ENCODE measurements at regions not wholly inside any gene's neighbourhood (a gene's known extent, or its start where the extent isn't known, plus 50 kb on each side); places are given as distances from the start of the nearest gene placed in this dataset.

DNA sequence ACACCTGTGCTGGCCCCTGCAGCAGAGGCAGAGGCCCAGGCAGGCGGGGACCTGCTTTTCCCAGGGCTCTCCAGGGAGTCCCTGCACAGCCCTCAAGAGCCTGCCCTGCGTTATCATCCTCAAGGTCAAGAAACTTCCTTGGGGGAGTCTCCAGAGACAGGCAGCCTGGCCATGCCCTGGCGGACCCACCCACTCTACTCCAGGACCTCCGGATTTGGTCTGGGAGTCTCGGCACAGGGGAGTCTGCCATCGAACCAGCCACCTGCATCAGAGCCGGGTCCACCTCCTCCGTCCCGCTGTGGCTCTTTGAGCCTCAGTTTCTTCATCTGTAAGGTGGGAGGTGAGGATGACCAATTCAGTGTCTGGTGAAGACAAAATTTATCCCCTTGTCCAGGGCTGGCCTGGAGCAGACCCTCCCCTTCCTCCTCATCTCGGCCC lies 75.3 kb upstream of the TNRC6C start:
- no peak for DNase-seq

GRCh38 chr17:77884019-77884418 lies 74.5 kb upstream of the TNRC6C start:
- DNase-seq, result no peak

DNA sequence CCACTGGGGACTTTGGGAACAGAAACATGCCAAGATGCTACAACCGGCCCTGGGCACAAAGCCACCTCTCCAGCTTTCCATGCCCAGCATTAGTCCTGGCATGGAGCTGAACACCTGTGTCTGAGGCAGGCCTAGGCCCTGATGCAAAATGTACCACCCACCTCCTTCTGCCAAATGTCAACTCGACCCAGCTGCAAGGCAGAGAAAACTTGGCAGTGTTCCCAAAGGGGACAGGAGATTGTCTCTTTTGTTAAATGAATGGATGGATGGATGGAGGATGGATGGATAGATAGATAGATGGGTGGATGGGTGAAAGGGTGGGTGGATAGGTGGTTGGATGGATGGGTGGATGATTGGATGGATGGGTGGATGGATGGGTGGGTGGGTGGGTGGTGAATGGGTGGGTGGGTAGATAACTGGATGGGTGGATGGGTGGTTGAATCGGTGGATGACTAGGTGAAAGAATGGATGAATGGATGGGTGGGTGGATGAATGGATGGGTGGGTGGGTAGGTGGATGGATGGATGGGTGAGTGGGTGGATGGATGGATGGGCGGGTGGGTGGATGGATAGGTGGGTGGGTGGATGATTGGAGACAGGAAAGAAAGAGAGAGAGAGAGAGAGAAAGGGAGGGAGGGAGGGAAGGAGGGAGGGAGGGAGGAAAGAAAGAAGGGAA lies 73.4 kb upstream of the TNRC6C start:
- DNase-seq, result no peak

DNA sequence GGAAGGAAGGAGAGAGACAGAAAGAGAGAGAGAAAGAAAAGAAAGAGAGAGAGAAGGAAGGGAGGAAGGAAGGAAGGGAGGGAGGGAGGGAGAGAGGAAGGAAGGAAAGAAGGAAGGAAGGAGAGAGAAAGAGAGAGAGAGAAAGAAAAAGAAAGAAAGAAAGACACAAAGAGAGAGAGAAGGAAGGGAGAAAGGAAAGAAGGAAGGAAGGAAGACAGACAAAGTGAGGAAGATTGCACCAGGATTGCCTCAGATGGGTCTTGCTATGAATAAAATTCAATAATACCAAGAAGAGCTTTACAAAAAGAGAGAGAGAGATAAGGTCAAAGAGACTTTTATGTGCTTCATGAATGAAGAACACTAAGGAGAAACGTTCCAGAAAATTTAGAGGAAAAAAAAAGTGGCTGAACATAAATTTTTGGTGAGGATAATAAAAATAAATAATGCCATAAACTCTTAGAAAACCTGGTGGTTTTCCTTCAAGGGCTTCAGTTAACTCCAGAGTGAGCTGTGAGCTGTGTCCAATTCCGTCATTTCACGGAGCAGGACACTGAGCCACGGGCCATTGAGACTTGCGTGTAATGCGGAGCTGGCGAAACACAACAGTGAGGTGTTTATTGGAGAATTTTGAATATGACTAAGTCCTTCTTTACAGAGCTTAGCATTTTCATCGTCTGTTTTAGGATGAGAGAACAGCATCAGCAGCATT lies 72.7 kb upstream of the TNRC6C start:
- no peak for DNase-seq

GRCh38 chr17:77886387-77886728 lies 72.1 kb upstream of the TNRC6C start:
- DNase-seq, result no peak

DNA sequence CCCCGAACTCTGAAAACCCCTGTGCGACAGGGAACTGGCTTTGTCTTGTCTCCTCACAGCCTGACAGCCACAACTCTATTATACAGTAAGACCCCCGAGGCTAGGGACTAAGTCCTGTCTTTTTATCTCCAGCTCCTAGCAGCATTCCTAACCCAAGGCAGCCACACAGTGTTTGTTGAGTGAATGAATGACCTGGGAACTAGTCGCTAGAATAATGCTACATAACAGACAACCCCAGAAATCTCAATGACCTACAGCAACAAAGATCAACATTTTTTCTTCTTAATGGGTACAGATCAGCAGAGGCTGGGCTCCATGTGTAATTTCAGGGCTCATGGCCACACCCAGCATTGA lies 71.4 kb upstream of the TNRC6C start:
- no peak for DNase-seq

DNA sequence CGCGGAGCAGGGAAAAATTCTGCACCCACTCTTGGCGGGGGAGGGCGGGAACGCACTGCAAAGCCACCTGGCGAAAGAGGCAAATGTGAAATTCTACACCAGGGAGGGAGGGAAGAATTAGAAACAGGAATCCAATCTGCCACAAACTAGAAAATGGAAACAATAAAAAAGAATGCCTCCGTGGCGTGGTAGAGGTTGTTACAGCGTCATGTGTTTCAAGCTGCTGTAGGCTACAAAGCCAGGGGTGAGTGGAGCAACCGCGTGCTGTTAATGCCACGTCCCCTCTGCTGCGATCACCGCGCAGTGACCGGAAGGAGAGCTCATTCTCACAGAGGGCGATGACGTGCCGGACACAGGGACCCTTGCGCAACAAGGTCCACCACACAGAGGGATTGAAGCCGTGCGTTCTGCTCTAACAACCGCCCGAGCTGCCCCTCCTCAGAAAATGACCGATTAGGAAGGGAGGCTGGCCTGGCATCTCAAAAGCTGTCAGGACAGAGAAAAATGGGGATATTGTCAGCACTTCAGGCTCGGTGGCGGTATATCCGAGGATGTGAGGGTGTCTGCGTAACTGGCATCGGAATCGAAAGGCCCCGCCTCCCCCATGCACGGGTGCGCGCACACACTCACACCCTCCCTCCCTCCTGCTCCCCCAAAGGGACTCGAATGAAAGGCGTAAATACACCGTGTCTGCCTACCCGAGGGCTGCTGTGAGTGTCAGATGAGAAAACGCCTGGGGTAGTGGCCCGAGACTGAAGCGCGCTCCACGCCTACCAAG lies 70.8 kb upstream of the TNRC6C start:
- peak; percentile 28 for DNase-seq

DNA sequence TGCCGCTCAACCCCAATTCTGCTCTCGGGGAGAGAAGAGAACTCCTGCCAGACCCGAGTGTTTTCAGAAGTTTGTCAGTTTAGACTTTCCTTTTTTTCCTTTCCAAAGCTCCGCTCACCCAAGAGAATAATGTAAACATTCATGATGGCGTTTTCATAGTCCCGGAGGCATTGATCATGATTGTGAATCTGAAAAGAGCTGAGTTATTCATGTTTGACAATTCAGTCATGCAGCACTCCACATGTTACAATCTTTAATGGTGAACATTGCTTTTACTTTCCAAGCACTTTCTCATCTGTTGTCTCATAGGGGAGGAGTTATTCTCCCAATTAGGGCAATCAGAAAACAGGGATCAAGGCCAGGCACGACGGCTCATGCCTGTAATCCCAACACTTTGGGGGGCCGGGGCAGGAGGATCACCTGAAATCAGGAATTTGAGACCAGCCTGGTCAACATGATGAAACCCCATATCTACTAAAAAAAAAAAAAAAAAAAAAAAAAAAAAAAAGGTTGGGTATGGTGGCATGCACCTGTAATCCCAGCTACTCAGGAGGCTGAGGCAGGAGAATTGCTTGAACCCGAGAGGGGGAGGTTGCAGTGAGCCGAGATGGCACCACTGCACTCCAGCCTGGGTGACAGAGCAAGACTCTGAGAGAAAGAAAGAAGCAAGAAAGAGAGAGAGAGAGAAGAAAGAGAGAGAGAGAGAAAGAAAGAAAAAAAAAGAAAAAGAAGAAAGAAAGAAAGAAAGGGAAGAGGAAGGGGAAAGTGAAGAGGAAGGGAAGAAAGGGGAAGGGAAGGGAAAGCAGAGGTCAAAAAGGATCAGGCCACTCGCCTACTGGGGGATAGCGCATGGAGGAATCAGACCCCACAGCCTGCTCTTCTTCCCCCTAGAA lies 70.0 kb upstream of the TNRC6C start:
- DNase-seq, result no peak

DNA sequence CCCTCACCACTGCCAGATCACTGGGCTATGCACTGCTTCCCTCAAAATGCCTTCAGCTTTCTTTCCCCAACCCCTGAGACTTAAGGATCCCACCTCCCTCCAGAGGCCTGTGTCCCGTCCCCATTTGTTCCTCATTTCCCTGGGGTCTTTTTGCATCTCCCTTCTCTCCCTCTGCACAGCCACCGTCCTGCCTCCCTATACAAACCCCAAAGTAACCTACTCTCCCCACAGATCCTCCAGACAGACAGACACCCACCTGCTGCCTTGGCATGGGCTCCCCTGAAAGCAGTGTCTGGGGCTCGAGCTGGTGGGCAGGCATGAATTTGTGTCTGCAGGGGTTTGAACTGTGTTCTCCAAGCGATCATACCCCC lies 69.4 kb upstream of the TNRC6C start:
- DNase-seq, result no peak

DNA sequence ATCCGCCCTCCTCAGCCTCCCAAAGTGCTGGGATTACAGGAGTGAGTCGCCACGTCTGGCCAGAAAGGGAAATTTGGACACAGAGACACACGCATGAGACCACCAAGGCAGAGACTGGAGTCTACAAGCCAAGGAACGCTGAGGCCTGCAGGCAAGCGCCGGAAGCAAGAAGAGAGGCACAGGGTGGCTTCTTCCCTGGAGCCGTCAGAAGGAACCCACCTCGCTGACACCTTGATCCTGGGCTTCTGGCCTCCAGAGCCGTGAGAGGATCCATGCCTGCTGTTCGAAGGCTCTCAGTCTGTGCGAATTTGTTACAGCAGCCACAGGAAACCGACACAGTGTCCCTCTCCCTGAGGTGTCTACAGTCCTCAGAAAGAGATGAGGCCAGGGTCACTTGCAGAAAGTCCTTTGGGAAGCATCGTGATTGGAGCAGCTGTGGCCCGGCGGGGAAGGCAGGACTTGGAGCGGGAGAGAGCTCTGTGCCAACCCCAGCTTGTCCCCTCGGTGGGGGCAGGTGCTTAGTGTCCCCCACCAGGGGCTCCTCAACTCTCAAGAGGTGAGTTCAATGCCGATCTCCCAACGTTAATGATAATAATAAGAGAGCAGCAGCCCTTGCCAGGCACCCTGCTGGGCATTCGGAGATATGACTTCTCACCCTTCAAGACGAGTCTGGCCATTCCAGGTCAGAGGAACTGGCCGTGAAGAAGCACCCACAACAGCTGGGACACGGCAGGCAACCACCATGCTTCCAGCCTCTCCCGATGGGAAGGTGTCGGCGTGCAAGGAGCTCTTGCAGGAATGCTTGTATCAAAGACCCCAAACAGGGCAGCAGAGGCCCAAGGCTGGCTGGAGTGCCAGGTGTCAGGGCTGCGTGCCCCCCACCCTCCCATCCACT lies 68.4 kb upstream of the TNRC6C start:
- DNase-seq, result no peak

DNA sequence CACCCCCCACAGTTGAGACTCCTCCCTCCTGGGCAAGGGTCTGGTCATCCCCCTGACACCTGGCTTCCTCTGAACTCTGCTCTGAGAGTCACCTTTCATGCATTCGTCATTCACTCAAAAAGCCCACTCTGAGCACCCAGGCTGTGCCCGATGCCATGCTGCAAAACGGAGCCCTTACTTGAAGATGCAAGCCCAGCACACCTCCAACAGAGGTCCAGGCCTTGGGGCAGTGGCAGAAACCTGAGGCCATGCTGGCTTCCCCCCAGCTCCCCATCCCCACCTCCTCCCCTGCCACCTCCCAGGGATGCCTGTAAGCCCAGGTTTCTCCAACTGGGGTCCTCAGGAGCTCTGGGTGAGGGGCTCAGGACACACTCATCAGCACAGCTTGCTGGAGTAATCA lies 67.7 kb upstream of the TNRC6C start:
- no peak for DNase-seq

GRCh38 chr17:77891602-77892001 lies 66.9 kb upstream of the TNRC6C start:
- no peak for DNase-seq

- DNase-seq, result no peak
These were observed 66.5 kb upstream of the TNRC6C start for GRCh38 chr17:77892031-77892430.

DNA sequence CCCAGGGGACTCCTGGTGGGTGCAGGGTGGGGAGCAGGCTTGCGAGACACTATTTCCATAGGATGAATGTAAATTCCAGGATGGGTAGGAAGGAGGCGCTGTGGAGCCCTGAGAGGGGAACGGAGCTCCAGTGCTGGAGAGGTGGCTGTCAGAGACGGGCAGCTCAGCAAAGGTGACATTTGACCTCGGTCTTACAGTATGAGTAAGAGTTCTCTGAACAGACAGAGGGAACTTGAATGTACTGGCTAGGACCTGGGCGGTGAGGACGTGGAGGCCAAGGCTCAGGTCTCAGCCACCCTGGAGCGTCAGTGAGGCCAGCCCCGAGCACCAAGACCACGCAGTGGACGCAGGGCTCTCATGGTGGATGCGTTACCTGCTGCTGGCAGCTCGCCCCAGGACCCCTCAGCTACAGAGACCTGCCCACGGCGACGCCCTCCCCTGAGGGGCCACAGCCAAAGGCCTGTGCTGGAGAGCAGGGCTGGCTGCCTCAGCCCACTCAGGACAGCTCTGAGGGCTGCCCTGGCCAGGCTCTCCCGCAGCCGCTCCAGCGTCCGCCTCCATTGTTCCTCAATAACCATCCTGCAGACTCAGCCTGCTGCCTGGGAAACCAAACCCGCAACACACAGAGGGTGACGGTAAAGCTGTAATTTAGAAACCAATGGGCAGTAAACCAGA lies 65.9 kb upstream of the TNRC6C start:
- no peak for DNase-seq

GRCh38 chr17:77893144-77894044 lies 65.1 kb upstream of the TNRC6C start:
- DNase-seq, result no peak

GRCh38 chr17:77894126-77894956 lies 64.2 kb upstream of the TNRC6C start:
- DNase-seq, result no peak

DNA sequence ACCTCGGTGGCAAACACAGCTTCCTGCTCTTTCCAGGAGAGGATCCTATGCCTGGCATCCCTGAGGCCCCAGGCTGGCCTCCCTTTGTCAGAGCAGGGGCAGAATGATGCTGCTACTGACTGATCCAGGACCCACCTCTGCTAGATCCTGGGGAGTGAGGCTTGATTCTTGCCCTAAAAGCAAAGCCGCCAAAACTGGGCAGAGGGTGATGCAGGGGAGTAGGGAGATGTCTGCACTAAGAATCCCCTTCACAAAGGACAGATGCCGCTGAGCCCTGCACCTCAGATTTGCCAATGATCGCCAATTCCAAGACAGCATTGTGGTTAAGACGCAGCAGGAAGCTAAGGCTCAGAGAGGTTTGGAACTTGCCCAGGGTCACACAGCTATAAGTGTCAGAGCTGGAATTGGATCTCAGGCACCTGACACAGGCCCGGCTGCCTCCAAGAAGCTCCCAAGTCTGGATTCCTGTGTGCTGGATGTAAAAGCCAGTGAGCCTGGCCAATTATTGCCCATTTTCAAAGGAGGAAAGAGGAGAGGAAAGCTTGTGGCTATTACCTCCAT lies 60.7 kb upstream of the TNRC6C start:
- no peak for DNase-seq

GRCh38 chr17:77898521-77899434 lies 59.7 kb upstream of the TNRC6C start:
- DNase-seq, result no peak
